Stimulated activated CD8-positive, alpha-beta memory T cell treated with anti-CD3 and anti-CD28 coated beads, Interleukin-4, amount 100 ng/mL, for 4 hours (primary cell): ENCODE measurements at regions not wholly inside any gene's neighbourhood (a gene's known extent, or its start where the extent isn't known, plus 50 kb on each side); places are given as distances from the start of the nearest gene placed in this dataset.

Experiments used
- DNase-seq, 2 donors: peaks; one replicate each; pipeline ENCODE4 v3.0.0-alpha.2; 2020; ENCODE audit warnings: low read depth in 2 of 2, low spot score in 1 of 2

DNA sequence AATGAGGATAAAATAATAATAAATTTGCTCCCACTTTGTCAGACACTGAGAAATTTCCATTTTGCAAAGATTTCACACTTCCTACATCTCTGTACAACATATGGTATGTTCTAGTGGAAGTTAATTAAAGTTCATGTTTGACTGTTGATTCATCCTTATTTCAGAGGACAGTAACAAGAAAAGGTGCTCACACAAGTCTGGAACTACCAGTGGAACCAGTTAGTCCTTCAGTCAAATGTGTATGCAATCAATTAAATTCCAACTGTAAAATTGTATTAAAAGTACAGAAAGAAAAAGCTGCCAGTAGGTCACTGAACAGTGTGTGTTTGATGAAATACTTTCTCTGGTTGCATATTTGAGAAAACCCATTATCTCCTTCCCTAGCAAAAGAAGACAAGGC lies 496.0 kb upstream of the PKN2 start:
- DNase-seq, result no peak

DNA sequence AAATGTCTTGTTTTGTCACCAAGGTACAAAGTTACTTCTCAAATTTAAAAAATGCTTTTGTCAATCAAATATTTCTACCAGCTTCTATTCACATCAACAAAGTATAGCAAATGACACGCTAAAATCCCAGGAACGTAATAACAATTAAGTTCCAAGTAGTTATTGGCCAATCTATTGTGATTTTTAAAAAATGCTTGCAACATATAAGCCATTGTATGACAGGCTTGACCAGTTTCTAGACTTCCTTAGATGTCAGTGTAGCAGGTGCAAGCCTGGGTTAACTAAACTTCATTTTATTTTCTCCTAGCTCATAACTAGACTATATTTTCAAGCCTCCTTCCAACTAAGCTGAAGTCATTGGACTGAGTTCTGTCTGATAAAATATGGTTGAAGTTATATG lies 494.5 kb upstream of the PKN2 start:
- DNase-seq, result no peak

DNA sequence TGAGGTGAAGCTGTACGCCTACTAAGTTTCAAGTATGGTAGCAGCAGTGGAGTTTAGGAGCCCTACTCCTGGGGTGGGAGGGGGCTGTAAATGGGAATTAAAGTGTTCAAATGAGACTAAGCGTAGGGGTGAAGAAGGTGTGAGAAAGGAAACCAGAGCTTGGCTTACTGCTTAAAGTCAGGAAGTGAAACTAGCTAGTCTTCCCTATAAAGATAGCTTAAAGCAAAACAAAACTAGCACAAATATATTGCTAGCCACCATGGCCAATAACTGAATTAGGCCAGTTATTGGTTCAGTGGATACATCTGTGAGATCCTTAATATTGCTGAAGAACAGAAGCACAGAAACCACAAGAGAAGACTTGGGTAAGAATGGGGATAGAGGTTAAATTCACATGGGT lies 492.2 kb upstream of the PKN2 start:
- no peak for DNase-seq

DNA sequence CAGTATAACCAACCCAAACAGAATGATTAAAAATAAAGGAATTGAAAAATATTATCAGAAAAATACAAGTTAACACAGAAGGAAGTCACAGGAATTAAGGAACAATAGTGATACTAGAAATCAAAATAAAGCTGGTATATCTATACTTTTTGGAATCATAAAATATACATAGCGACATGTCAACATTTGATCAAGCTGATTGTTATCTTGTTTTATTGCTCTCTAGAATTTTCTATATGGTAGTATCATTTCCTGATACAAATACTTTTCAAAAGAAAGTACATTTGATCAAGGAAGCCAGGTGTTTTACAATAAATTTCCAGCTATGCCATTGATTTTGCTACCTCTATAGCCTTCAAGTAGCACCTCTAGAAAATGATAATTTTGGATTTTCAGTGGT lies 489.5 kb upstream of the PKN2 start:
- DNase-seq, result no peak

DNA sequence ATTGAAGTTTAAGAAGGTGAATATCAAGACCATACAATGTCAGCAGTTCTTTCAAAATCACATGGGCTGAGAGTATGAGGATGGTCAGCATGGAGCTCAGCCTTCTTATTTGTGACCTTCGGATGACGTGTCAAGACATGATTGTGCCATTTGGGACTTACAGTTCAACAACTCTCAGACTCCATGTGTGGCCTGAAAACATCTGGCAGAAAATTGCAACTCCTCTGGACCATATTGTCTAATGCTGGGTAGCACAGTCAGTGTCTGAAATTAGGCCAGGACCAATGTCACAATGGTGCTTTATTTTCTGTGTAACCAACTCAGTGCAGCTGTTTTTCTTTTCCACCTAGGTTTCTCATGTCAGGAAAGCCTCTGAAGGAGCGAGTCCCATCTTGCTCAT lies 483.5 kb upstream of the PKN2 start:
- no peak for DNase-seq

DNA sequence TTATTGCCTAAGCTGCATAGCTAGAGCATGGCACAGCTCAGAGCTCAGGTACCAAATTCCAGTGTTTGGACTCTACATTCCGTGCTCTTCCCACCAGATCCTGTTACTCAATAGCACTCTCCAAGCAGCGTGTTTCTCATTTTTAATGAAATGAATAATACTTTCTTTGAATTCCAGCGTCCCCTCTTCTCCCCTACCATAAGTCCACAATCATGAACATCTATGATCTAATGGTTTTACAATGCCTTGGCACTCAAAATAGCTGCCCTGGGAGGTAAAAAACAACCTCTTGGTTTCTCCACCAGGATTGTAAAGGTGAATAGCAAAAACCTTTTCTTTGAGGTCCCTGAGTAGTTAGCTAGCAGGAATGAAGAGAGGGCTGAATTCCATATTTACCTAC lies 480.0 kb upstream of the PKN2 start:
- DNase-seq, result no peak

DNA sequence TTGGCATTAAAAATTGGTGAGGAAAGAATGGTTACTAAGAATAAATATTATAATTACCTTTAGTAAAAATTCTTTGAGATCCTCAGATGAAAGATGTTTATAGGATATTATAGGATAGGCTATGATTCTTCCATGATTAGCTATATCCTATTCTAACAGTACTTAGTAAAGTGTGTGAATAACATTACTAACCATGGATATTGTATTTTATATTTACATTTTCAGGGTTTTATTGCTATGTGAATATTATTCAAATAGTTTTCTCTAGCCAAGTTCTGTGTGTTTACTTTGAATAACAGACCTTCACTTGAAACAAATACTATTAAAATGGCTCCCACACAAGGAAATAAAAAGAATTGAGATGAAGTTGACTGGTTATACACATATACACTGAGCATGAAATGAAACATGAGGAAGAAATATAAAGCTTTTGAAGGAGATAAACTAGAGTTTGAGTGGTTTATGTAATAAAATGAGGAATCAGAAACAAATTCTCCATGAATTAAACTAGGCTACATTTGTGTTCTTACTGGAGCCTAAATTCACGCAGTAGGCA lies 479.4 kb upstream of the PKN2 start:
- DNase-seq, result no peak

DNA sequence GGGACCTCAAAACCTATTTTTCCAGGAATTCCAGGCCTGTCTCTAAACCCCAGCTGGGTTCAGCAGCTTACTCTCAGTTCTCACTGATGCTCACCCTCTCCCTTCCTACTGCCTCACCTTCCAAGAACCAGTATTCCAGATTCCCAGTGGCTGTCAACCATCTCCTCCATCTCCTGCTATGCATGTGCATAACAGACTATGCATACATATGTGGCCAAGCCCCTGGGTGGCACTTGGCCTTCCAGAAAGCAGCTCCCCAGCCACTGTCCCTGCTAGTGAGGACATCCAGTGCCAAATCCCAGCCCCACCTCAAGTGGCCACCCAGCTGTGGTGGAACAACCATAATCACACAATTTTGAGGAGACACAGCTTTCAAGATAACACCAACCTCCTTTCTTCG lies 475.7 kb upstream of the PKN2 start:
- DNase-seq, result no peak

DNA sequence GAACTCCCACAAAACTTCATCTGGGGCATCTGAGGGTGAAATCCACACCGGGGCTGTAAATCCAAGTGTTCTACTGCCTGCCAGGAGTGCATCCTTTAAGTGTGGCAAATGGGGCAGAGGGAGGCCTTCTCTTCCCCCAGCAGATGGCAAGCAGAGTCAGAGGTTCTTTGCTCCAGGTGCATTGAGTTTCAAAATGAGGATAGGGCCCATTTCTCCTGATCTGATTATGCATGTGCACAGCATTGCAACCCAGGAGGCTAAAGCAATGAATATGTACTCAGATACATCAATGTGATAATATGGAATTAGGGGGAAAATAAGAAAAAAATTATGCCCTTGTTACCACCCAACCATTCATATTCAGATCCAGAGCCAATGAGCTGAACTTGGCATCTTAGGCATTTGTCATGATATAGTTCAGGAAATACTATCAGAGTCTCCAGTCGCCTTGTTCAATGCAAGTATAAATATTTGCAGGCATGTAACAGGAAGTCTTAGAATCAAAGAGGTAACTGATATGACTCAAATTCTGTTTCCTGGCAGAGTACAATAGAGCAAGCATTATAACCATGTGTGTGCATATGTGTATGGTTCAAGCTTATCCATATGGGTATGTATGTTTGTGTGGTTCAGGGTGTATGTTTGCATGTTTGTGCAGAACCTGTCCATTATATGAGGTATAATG lies 473.8 kb upstream of the PKN2 start:
- DNase-seq, result no peak

DNA sequence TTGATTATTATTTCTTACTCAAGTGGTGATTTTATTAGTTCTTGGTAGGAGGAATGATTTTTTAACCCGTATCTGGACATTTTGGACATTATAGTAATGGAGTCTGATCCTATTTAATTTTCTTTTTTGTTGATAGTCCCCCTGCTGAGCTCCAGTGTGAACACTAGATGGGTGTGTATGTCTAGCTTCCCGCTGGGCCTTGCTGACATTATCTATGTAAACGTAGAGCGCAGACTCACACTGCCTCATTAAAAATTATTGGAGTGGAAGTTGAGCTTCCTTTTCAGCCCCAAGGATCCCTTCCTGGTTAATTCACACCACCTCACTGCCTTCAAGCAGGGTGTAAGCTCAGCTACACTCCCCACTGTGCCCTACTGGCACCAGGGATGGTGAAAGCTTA lies 467.6 kb upstream of the PKN2 start:
- DNase-seq, result no peak

DNA sequence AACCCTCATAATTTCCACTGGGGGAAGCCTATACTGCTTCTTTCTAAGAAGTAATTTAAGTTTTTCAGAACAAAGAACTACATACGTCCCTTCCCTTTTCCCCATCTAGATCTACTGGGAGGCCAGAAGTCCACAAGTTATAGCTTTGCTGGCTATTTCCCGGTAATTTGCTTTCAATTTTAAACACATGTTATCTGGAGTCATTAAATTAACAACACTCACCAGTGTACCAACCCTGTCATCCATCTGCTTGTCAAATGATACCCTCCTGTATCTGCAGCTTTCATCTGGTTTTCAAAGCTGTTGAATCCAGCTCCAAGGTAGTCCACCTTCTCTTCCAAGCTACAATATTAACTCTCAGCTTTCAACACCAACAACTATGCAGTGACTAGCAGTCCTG lies 466.7 kb upstream of the PKN2 start:
- no peak for DNase-seq

DNA sequence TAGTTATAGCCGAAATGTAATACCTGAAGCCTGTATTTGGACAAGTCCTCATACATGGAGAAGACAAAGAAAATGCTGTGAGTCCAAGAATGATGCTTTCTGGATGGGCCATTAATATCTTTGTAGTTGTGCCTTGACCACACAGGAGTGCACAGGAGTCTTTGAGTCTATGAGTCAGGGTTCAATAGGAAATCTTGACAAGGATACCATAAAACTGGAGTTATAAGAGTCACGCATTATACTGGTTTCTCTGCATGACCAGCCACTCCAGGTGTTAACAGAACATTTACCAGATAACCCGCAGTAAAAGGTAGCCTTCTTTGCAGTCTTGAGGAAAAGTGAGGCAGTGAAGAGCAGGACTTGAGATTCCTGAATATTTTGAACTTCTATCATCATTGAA lies 464.6 kb upstream of the PKN2 start:
- DNase-seq, result no peak

DNA sequence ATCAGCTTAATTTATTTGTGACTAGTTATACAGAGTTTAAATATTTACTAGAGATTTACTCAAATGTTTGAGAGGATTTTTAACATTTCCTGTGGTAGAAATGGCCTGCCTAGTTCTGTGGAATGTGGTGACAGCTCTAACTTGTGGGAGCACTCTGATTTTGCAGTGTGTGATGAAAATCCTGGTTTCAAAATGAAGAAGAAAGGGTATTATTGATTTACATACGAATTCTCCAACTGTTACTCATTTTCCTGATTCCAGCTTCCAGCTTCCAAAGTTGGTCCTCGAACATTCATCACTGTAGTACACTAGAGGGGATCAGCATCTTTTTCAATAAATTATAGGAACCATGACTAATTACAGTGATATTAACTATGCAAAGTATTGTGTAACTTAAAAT lies 462.7 kb upstream of the PKN2 start:
- no peak for DNase-seq

DNA sequence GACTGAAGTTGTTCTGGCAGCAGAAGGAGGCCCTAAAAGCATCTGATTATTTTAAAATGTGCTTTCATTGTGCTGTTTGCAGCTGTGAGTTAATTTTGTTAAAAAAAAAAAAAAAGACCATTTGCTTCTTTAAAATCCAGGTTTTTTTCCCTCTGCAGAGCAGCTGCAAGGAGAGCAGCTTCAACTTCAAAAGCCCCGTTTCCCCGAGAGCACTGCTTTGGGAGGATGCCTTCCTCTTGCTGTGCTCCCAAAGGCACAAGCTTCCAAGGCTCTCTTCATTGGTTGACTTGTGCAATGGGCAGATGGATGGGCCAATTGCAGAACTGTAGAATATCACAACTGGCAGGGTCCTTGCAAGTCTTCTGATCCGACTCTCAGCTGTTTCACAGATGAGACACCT lies 459.2 kb upstream of the PKN2 start:
- no peak for DNase-seq

DNA sequence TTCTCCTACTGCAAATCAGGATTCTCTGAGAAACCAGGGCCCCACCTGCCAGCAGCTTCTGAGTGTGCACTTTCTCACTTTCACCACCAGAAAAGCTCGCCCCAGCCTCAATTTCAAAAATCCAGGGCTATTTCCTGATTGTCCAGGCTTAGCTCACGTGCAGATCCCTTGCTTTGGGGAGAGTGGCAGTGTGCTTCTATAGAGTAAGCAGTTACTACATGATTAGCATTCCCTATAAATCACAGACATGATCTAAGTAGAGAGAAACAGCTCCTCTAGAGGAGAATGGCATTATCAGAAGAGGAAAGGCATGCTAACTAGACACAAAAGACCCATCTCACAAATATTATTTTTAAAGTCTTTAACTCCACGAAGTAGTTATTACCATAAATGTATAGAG lies 456.0 kb upstream of the PKN2 start:
- no peak for DNase-seq

DNA sequence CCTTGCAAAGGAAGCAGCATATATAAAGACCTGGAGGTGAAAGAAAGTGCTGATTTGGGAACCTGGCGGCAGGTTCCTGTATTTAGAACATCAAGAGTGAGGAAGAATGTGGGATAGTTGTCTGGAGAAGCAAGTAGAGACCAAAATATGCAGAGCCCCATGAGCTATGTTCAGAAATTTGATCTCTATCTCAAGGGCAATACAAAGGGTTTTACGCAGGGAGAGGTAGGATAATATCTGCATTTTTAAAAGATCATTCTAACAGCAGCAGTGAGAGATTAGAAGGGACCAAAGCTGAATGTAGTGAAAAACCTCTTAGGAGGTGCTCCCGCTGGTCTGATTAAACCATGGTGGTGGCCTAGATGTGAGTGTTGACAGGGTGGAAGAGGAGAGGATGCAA lies 453.9 kb upstream of the PKN2 start:
- DNase-seq, result no peak

DNA sequence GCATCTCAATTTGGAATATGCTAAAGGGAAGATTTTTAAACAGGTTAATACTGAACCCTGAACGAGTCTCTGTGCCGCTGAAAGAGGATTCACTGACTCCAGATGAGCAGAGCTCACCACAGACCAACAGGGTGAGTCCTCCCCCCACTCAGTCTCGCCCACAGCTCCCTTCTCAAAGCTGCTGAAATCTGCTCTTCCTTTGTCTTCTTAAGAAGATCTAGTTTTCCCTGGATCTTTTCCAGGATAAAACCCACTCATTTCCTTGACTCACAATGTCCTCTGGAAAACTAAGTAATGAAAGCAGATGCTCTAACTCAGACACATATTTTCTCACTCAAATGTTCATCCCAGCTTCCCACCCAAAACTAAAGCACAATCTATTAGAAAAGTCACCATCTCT lies 447.0 kb upstream of the PKN2 start:
- no peak for DNase-seq

DNA sequence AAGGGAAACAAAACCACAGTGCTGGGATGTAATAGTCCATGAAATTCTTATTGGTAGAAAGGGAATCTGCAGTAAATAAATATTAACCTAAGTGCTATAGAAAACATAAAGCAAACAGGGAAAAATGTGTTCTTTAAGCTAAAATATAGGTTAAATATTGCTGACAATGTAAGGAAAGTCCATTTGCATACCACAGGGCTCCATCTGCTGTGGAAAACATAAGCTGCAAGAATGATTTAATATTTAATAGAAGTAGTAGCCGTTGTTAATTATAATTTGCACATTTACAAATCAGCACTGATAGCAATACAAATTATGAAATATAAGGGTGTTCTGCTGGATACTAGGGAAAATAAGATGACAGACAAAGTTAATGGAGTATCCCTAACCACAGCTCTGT lies 444.9 kb upstream of the PKN2 start:
- no peak for DNase-seq

DNA sequence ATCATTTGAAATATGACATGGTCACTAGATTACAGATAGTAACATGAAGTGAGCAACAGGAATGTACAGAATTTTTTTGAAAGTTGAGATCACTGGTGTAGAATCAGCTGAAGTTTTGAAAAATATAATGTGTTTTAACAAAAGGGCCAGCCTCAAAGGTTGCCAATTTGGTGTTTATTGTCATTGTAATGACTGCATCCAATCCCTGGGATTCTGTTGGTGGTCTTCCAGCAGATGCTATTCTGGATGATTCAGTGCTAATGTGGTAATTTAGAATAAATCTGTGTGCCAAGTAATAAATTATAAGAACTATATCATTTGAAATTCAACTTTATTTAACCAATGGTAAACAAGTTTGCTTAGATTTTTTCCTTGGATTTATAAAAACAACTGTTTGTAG lies 436.4 kb upstream of the PKN2 start:
- DNase-seq, result no peak

DNA sequence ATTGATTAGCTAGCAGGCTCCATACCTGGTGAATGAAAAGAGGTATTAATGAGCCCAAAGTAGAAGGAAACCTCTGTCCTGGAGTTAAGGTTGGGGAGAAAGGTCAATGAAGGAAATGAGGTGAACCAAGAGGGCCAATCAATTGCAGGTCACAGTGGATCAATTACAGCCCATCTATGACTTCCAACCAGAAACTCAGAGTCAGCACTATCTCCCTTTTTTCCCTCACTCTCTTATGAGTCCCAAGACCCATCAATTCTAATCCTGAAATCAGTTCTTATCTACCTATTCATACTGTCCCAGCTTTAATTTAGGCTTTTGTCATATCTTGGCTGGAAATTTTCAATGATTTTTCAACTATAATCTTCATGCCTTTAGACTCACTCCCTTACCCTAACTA lies 433.2 kb upstream of the PKN2 start:
- no peak for DNase-seq

DNA sequence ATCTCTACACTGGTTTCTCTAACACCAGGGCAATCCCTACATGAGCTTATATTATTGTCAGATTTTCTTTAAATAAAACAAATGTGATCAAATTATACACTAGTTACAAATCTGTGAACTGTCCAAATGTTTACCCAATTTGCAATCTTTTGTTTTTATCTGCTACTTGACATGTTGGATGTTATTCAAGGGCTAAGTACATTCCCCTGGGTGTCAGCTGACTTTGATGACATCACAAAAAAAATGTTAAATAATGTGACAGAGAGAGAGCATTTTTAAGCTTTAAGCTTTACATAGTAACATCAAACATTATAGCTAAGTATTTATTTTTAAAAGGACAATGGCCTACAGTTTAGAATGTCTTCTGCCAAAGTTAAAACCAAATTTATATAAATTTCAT lies 431.3 kb upstream of the PKN2 start:
- DNase-seq, result no peak

DNA sequence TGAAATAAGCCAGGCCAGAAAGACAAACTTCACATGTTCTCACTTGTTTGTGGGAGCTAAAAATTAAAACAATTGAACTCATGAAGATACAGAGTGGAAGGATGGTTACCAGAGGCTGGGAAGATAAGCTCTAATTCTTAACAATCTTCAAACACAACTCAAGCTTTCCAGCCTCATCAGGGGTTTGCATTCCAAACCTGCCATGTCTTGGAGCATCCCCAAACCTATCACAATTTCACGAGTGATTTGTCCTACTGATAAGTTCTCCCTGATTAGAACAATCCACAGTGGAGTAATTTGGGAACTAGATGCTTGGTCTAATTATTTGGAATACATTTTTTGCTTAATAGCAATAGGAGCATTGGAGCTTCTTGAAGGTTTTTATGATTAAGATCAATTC lies 418.5 kb upstream of the PKN2 start:
- DNase-seq, result no peak

DNA sequence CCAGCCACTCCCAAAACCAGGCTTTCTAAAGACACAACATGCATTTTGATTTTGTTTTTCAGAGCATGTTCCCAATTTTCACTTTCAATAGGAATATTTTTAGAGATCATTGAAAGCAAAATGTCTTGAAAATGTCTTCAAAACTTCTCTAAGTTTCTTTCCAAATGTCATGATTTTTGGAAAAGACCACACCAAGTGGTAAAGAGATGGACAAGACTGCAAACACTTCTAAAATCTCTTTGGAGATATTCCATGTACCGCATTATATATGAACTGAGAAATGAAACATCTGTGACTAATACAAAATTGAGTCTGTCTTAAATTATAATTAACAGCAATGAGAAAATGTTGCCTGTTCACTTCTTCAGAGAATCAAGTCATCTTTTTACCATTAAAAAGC lies 418.0 kb upstream of the PKN2 start:
- no peak for DNase-seq

DNA sequence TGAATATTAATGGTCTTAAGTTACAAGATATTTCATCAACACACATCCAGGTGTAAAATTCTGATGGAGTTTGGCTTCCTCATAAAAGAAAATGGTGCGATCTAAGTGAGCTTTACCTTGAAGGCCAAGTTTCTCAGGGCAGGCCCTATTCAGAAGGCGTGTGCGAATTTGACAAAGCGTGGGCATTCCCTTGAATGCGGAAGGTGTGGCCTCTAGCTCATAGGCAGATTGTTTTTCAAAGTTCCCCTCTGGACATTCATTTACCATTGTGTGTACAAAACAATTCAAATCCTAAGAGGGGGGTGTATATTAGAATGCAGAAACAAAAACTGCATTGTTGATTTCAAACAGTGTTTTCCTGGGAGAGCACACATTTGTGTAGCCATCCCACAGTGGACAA lies 411.9 kb upstream of the PKN2 start:
- no peak for DNase-seq
